ENCODE measurements at regions not wholly inside any gene's neighbourhood (a gene's known extent, or its start where the extent isn't known, plus 50 kb on each side); places are given as distances from the start of the nearest gene placed in this dataset.

GRCh38 chr4:87913896-87914295 is 61.6 kb upstream of the SPP1 start:
- Histone ChIP-seq H3K79me1 (ENCODE audit: low read depth in 1 of 2, low read length in 2 of 2) (no peaks in the 10 kb centered on the region), H3K56ac (ENCODE audit: extremely low read depth, insufficient read depth, low read length) (no peak overlapping the region), H3K4me3 (ENCODE audit: insufficient read depth, low read depth, low read length) (no peak overlapping the region), H3K4ac (ENCODE audit: low read depth, low read length) (no peak overlapping the region), H4K91ac (ENCODE audit: insufficient read depth, low read depth, low read length) (no peak overlapping the region), H3K9ac (ENCODE audit: low read depth, low read length) (no peak overlapping the region), H2BK15ac (ENCODE audit: low read depth, low read length) (no peak overlapping the region), H2BK20ac (ENCODE audit: low read depth, low read length) (no peak overlapping the region), H3K23ac (ENCODE audit: low read depth, low read length) (no peak overlapping the region), H3K9me3 (ENCODE audit: control insufficient read depth, insufficient read depth, low read length) (no peaks in the 10 kb centered on the region), H2BK5ac (ENCODE audit: low read depth, low read length, poor library complexity, severe bottlenecking) (no peak overlapping the region), H3K18ac (ENCODE audit: low read depth, low read length) (no peak overlapping the region), H4K20me1 (ENCODE audit: insufficient read depth, low read length) (no peaks in the 10 kb centered on the region), H3K4me2 (ENCODE audit: low read depth, low read length) (no peak overlapping the region), H2AFZ (replicated peaks; ENCODE audit: low read length, poor library complexity) (no peak overlapping the region), H2AK5ac (ENCODE audit: low read depth, low read length) (no peak overlapping the region), H3K36me3 (ENCODE audit: control insufficient read depth, insufficient read depth, low read length) (no peaks in the 10 kb centered on the region), H2AK9ac (replicated peaks; ENCODE audit: low read depth, low read length, poor library complexity) (no peak overlapping the region), H3K27me3 (ENCODE audit: control insufficient read depth, insufficient read depth, low read length) (peaks cover 8% of the 10 kb centered on the region; the same call in 1 of the 2 replicates), H4K5ac (ENCODE audit: low read depth, low read length) (no peak overlapping the region), H3K4me1 (ENCODE audit: control insufficient read depth, insufficient read depth, low read length) (no peaks in the 10 kb centered on the region), H3K9me1 (ENCODE audit: insufficient read depth, low read length) (no peaks in the 10 kb centered on the region), H4K8ac (ENCODE audit: low read depth in 2 of 2, low read length in 2 of 2) (no peak overlapping the region), H2BK120ac (ENCODE audit: low read depth, low read length) (no peak overlapping the region), H3K14ac (replicated peaks; ENCODE audit: low read depth, low read length) (no peak overlapping the region), H3K27ac (ENCODE audit: insufficient read depth, low read length) (no peak overlapping the region)
- dilution Hi-C loops (cut with HindIII; ENCODE audit: low sequenced_read_pairs, unreplicated experiment) (no loop called here), in situ Hi-C loops (cut with MboI; ENCODE audit: low sequenced_read_pairs) (no loop called here), intact Hi-C loops (cut with micrococcal nuclease) (no loop called here)
- no peak for ATAC-seq (ENCODE audit: low read depth)
- DNase-seq, result no peak
- CTCF ChIA-PET, result no interaction called here
- WGBS, 2 experiments (ENCODE audit: extremely low coverage in 2 of 2, insufficient read length in 1 of 2), result no CpG with 5 or more reads among the region's 3 CpGs
- POLR2A ChIA-PET (ENCODE audit: unreplicated experiment), result interaction anchor here (0.6 kb wide), 1 partner anchor 42 kb away, joined by 3 read pairs; no protein-coding TSS in a partner anchor
- TF ChIP-seq NFE2L2 (IDR thresholded peaks at IDR 0.05; ENCODE audit: low read depth, low read length) (no peak), CEBPB (IDR thresholded peaks at IDR 0.05; ENCODE audit: low read depth, low read length) (no peak)
- TF ChIP-seq, protein P1, sequence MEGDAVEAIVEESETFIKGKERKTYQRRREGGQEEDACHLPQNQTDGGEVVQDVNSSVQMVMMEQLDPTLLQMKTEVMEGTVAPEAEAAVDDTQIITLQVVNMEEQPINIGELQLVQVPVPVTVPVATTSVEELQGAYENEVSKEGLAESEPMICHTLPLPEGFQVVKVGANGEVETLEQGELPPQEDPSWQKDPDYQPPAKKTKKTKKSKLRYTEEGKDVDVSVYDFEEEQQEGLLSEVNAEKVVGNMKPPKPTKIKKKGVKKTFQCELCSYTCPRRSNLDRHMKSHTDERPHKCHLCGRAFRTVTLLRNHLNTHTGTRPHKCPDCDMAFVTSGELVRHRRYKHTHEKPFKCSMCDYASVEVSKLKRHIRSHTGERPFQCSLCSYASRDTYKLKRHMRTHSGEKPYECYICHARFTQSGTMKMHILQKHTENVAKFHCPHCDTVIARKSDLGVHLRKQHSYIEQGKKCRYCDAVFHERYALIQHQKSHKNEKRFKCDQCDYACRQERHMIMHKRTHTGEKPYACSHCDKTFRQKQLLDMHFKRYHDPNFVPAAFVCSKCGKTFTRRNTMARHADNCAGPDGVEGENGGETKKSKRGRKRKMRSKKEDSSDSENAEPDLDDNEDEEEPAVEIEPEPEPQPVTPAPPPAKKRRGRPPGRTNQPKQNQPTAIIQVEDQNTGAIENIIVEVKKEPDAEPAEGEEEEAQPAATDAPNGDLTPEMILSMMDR (conservative IDR thresholded peaks at IDR 0.05; ENCODE audit: low read depth, low read length), result no peak
- BruUV-seq (replicated peaks), result no TSS peak

Measured in IMR-90 (cell line).